ENCODE measurements at regions not wholly inside any gene's neighbourhood (a gene's known extent, or its start where the extent isn't known, plus 50 kb on each side); places are given as distances from the start of the nearest gene placed in this dataset.

DNA sequence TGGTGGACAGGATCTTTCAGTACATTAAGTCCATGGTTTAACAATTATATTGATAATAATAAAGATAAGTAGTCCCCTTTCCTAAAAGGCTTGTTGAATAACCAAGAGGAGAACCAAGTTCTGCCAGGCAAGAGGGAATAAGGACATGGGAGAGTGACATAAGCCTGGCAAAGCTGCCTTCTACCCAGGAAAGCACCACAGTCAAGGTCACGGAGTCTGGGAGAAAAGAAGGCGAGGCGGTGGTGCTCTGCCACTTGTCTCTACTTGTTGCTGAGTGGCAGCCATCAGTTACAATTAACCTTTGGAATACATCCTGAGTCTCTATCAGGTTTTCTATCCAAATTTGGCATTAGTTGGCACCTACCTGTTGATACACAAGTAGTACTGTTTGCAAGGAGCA is 101.7 kb upstream of the GATA6 start:
- TF ChIP-seq RFX5 (IDR thresholded peaks at IDR 0.05) = no peak
- TF ChIP-seq, protein P1, sequence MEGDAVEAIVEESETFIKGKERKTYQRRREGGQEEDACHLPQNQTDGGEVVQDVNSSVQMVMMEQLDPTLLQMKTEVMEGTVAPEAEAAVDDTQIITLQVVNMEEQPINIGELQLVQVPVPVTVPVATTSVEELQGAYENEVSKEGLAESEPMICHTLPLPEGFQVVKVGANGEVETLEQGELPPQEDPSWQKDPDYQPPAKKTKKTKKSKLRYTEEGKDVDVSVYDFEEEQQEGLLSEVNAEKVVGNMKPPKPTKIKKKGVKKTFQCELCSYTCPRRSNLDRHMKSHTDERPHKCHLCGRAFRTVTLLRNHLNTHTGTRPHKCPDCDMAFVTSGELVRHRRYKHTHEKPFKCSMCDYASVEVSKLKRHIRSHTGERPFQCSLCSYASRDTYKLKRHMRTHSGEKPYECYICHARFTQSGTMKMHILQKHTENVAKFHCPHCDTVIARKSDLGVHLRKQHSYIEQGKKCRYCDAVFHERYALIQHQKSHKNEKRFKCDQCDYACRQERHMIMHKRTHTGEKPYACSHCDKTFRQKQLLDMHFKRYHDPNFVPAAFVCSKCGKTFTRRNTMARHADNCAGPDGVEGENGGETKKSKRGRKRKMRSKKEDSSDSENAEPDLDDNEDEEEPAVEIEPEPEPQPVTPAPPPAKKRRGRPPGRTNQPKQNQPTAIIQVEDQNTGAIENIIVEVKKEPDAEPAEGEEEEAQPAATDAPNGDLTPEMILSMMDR (IDR thresholded peaks at IDR 0.05) = no peak
- TF ChIP-seq, protein P2, sequence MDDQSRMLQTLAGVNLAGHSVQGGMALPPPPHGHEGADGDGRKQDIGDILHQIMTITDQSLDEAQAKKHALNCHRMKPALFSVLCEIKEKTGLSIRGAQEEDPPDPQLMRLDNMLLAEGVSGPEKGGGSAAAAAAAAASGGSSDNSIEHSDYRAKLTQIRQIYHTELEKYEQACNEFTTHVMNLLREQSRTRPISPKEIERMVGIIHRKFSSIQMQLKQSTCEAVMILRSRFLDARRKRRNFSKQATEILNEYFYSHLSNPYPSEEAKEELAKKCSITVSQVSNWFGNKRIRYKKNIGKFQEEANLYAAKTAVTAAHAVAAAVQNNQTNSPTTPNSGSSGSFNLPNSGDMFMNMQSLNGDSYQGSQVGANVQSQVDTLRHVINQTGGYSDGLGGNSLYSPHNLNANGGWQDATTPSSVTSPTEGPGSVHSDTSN (IDR thresholded peaks at IDR 0.05) = no peak
- TF ChIP-seq RAD21 (conservative IDR thresholded peaks at IDR 0.05 in 1 of 2, IDR thresholded peaks at IDR 0.05 in 1 of 2) = no peak
- TF ChIP-seq, protein P3, sequence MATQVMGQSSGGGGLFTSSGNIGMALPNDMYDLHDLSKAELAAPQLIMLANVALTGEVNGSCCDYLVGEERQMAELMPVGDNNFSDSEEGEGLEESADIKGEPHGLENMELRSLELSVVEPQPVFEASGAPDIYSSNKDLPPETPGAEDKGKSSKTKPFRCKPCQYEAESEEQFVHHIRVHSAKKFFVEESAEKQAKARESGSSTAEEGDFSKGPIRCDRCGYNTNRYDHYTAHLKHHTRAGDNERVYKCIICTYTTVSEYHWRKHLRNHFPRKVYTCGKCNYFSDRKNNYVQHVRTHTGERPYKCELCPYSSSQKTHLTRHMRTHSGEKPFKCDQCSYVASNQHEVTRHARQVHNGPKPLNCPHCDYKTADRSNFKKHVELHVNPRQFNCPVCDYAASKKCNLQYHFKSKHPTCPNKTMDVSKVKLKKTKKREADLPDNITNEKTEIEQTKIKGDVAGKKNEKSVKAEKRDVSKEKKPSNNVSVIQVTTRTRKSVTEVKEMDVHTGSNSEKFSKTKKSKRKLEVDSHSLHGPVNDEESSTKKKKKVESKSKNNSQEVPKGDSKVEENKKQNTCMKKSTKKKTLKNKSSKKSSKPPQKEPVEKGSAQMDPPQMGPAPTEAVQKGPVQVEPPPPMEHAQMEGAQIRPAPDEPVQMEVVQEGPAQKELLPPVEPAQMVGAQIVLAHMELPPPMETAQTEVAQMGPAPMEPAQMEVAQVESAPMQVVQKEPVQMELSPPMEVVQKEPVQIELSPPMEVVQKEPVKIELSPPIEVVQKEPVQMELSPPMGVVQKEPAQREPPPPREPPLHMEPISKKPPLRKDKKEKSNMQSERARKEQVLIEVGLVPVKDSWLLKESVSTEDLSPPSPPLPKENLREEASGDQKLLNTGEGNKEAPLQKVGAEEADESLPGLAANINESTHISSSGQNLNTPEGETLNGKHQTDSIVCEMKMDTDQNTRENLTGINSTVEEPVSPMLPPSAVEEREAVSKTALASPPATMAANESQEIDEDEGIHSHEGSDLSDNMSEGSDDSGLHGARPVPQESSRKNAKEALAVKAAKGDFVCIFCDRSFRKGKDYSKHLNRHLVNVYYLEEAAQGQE (IDR thresholded peaks at IDR 0.05) = no peak
- TF ChIP-seq, protein P4, sequence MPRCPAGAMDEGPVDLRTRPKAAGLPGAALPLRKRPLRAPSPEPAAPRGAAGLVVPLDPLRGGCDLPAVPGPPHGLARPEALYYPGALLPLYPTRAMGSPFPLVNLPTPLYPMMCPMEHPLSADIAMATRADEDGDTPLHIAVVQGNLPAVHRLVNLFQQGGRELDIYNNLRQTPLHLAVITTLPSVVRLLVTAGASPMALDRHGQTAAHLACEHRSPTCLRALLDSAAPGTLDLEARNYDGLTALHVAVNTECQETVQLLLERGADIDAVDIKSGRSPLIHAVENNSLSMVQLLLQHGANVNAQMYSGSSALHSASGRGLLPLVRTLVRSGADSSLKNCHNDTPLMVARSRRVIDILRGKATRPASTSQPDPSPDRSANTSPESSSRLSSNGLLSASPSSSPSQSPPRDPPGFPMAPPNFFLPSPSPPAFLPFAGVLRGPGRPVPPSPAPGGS (IDR thresholded peaks at IDR 0.05) = no peak

Measured in A549 (cell line).